ENCODE measurements at regions not wholly inside any gene's neighbourhood (a gene's known extent, or its start where the extent isn't known, plus 50 kb on each side); places are given as distances from the start of the nearest gene placed in this dataset.
A peak's percentile ranks its signal among the peaks of the same experiment; 100 is the strongest.

DNA sequence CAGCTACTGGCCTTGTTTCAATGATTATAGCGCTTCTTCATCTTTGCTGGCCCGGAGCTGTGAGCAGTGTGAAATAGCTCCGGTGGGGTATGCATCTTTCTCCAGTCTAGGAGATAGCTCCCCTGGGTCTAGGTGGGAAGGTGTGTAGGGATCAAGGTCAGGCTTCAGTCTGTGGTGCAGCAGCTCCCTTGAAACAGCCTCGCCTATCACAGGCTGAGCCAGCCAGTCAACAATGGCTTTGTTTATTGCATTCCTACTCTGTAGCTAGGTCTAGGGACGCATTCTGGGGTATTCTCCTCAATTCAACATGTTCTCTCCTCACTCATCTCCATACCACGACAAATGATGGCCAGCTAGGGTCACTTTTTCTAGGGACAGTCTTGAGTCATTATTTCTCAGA lies 646.8 kb upstream of the IGFBP3 start:
- no peak for DNase-seq (ENCODE audit: low read depth in 4 of 4, low spot score in 3 of 4)

GRCh38 chr7:46566097-46566774 lies 645.2 kb upstream of the IGFBP3 start:
- no peak for DNase-seq (ENCODE audit: low read depth in 4 of 4, low spot score in 3 of 4)

DNA sequence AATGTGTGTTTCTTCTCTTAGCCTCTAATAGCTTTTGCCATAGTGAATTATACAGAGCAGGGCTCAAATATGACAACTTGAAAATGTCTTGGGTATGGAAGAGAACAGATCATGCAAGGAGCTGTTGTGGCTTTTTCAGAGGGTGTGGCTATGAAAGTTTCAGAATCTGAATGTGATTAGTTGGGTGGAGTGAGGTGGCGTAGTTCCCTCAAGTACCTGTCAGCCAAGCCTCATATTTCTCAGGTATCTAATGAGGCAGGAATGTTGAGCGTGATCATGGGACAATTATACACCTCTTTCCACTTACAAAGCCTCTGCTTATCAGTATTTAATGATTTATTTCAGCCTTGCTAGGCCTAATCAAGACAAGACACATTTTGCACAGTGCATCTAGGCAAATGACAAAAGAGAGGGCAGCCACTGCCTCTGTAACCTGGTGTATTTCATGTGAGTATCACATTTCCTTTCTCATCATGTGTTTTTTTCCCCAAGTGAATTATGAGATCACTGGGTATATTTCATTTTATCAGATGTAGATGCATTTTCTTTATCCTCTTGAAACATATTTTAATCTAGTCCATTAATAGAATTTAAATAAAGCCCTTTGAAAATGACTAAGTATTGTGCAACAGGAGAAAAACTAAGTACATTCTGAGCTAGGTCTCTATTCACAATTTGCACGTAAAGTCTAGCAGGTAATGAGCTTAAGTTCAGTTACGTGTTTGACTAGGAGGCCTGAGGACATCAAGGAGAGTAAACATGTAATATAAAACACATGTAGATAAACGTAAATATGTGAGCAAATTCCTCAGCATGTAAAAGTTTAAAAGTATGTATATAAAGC lies 644.4 kb upstream of the IGFBP3 start:
- DNase-seq (ENCODE audit: low read depth in 4 of 4, low spot score in 3 of 4): no peak

DNA sequence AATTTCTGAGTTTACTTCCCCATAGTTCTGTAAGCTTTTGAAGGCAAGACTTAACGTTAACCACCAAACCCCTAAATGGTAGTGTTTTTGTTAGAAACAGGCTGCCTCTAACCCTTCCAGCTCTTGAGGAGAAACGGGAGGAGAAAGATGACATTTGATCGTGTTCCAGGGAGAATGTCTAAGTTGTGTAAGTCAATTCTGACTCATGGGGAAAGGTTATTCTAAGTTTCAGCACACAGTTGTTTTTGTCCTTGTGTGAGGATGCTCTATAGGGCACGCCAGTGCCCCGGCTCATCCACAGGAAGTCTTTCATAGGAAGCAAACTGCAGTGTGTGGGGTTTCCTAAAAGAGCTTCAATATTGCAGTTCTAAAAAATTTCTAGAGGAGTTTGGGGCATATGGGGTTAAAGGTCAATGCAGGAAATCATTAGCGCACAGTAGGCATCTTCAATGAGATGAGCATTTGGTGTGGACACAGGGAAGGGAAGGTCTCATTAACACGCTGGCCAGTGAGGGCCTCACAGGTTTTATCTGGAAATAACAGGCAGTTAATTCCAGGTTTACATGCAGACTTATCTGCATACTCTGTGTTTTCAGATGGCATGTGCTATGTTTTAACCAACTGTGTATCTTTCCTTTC lies 638.2 kb upstream of the IGFBP3 start:
- DNase-seq (ENCODE audit: low read depth in 4 of 4, low spot score in 3 of 4): no peak

GRCh38 chr7:46558482-46559193 lies 637.6 kb upstream of the IGFBP3 start:
- DNase-seq (ENCODE audit: low read depth in 4 of 4, low spot score in 3 of 4): no peak

DNA sequence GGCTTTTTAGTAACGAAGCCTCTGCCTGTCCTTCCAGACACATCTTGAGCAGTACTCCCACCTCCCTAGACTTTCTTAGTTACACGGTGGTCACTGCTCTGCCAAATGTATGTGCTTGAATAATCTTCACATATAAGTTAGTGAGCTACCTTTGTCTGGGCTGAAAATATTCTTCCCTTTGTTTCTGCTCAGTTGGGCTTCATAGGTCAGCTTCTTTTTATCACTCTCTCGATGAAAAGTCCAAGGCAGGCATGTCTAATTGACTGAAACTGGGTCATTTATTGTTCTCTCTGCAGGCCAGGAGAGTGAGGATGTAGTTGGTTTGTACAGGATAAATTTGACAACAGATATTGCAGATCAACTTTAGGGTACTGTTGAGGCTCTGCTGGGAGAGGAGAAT lies 636.7 kb upstream of the IGFBP3 start:
- no peak for DNase-seq (ENCODE audit: low read depth in 4 of 4, low spot score in 3 of 4)

DNA sequence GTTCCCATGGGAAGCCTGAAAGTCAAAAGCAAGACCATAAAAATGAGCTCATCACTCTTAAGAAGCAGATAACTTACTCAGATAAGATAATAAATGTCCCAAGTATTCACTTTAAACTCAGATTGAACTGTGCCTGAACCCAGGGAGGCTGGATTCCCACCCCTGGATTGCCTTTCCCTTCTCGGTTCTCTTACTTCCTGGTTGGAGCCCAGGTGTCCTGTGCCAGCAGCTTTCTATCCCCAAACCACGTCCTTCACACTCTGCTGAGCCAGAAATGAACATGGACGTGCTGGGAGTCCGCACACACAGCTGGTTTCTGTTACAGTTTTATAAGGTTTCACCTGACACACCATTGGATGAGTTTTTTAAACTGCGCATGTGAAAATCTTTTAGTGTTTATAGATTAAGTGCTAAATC lies 636.2 kb upstream of the IGFBP3 start:
- DNase-seq (ENCODE audit: low read depth in 4 of 4, low spot score in 3 of 4): peak in 3 of 4 donors; percentile 46 to 54 (median 52)

GRCh38 chr7:46554688-46555422 lies 633.8 kb upstream of the IGFBP3 start:
- DNase-seq (ENCODE audit: low read depth in 4 of 4, low spot score in 3 of 4): no peak

- DNase-seq (ENCODE audit: low read depth in 4 of 4, low spot score in 3 of 4): no peak
These were observed 630.5 kb upstream of the IGFBP3 start for GRCh38 chr7:46551603-46552002.

DNA sequence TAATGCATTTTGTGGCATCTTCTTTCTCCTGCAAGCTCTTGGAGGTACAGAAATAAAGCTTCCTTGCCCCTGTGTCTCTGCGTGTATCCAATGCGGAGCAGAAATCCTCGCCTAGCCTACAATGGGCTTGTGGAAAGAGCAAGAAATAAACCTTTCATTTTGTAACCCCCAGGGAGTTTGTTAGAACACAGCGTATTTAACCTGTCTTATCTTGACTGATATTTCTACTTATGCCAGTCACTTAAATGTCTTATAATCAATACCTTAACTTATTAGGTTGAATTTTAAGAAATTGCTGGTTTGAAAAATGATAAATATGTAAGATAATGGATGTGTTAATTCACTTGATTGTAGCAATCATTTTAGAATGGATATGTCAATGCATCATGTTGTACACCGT lies 629.8 kb upstream of the IGFBP3 start:
- no peak for DNase-seq (ENCODE audit: low read depth in 4 of 4, low spot score in 3 of 4)

- no peak for DNase-seq (ENCODE audit: low read depth in 4 of 4, low spot score in 3 of 4)
These were observed 629.0 kb upstream of the IGFBP3 start for GRCh38 chr7:46549892-46550639.

DNA sequence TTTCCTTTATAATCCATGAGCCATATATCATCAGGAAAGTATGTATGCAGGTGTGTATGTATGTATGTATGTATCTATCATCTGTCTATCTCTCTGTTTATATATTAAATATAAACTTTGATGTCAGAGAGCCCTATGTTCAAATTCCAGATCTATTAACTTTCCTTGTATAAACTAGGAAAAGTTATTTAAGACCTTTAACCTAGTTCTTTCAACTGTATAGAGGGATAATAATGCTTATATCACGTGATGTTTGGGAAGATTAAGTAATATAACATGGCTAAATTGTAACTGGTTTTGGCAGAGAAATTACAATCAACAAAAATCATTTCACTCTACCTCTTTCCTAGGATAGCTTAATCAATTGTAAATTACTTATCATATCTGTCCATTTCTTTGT lies 628.3 kb upstream of the IGFBP3 start:
- no peak for DNase-seq (ENCODE audit: low read depth in 4 of 4, low spot score in 3 of 4)

DNA sequence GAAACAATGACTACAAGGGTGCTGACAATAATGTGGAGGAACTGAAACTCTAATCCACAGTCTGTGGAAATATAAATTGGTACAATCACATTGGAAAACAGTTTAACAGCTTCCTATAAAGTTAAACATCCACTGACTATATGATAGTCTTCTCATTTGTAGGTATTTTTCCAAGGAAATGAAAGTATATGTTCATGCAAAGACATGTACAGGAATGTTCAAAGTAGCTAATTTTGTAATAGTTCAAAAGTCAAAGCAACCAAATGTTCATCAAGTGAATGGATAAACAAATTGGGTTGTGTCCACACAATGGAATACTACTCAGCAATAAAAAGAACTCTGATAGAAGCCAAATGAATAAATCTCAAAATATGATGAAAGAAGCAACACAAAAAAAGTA lies 626.0 kb upstream of the IGFBP3 start:
- DNase-seq (ENCODE audit: low read depth in 4 of 4, low spot score in 3 of 4): no peak

- no peak for DNase-seq (ENCODE audit: low read depth in 4 of 4, low spot score in 3 of 4)
These were observed 624.7 kb upstream of the IGFBP3 start for GRCh38 chr7:46545790-46546189.

DNA sequence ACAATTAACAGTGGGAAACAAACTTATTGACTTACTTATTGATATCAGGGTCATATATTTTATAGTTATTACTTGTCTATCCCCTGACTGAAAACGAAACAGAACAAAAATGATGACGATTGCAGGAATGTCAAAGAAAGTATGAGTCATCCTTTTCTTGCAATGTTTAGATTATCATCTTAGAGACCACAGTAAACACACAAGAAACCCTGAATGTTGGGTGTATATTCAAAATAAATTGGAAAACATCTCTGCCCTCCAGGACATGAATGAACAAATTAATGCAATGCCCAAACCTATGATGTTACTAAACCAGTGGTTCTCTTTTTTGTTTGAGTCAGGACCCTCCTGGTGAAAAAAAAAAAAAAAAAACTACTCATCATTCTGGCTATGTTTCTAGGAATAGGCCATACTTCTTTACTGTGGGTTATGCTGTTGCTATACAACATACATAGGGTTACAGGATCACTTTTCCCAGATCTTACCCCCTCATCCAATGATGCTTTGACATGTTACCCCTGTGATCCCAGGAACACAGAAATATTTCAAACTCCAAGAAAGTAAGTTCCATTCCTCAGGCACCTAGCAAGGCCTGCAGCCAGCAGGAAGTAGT lies 623.4 kb upstream of the IGFBP3 start:
- no peak for DNase-seq (ENCODE audit: low read depth in 4 of 4, low spot score in 3 of 4)

GRCh38 chr7:46542076-46542475 lies 621.0 kb upstream of the IGFBP3 start:
- DNase-seq (ENCODE audit: low read depth in 4 of 4, low spot score in 3 of 4): no peak

GRCh38 chr7:46539892-46540483 lies 618.9 kb upstream of the IGFBP3 start:
- no peak for DNase-seq (ENCODE audit: low read depth in 4 of 4, low spot score in 3 of 4)

DNA sequence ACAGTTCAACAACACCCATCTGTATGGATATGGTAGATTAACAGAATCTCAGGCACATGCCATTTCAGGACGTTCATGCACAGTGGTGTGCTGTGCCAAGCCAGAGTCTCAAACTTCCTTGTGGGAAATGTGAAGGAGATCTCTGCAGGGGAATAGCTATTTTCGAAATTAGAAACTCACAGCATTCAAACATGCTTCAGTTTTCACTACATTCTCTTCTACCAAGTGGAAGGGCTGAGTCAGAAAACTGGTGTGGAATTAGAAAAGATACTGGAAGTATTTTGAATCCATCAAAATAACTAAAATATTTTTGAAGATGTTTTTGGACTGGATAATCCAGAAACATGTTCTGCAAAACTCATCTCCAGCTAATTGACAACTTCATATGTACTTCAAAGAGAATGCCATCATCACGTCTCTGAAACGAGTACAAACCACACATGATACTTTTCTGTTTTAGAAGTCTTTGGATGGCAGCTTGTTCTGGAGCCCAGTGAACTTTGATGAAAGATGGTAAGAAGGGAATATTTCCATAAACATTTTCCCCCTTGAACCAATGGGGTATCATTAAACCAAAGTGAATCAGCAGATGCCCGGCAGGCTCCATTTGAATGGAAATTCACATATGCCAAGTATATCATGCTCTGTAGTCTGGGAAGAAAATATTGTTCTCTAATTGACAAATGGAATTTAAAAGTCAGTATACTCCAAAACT lies 616.3 kb upstream of the IGFBP3 start:
- DNase-seq (ENCODE audit: low read depth in 4 of 4, low spot score in 3 of 4): no peak

Data from right renal pelvis (tissue), 4 donors.